Thoracic aorta (tissue), 2 donors: ENCODE measurements at regions not wholly inside any gene's neighbourhood (a gene's known extent, or its start where the extent isn't known, plus 50 kb on each side); places are given as distances from the start of the nearest gene placed in this dataset.

Experiments used
- ATAC-seq: fragments of 150-250 bp; one replicate; pipeline ENCODE4 v1.8.0; 2017; ENCODE audit warnings: low read depth; ENCODE audit not compliant: insufficient number of reproducible peaks, low FRiP score
- DNase-seq: peaks from one replicate; pipeline ENCODE4 v3.0.0-alpha.2; 2020; ENCODE audit warnings: low spot score
- H3K27ac ChIP-seq, 2 donors: fragments of 200-600 bp; sonication (generic); 1 replicate in 1 of 2; 2 replicates in 1 of 2; pipeline ENCODE4 v1.5.1; 2016; ENCODE audit warnings: mild to moderate bottlenecking in 2 of 2, moderate library complexity in 2 of 2
- H3K27me3 ChIP-seq: fragments of 200-600 bp; sonication (generic); replicated peaks from 2 replicates; pipeline ENCODE4 v1.6.0; 2016; ENCODE audit warnings: mild to moderate bottlenecking; ENCODE audit not compliant: insufficient read depth
- H3K36me3 ChIP-seq: fragments of 200-600 bp; sonication (generic); one replicate; pipeline ENCODE4 v1.5.1; 2016
- H3K4me1 ChIP-seq, 2 donors: fragments of 200-600 bp; sonication (generic); 1 replicate in 1 of 2; 2 replicates in 1 of 2; pipeline versions ENCODE4 v1.5.1 to v1.6.0; 2016; ENCODE audit warnings: low read depth in 2 of 2, mild to moderate bottlenecking in 1 of 2; ENCODE audit not compliant: control insufficient read depth in 1 of 2
- H3K4me3 ChIP-seq: fragments of 200-600 bp; sonication (generic); 2 replicates; pipeline ENCODE4 v1.5.1; 2016; ENCODE audit warnings: mild to moderate bottlenecking
- H3K9me3 ChIP-seq: fragments of 200-600 bp; sonication (generic); 2 replicates; pipeline ENCODE4 v1.5.1; 2016
- CTCF ChIP-seq: fragments of 200-600 bp; sonication (generic); IDR thresholded peaks from one replicate; pipeline ENCODE4 v1.5.1; 2019; ENCODE audit warnings: antibody characterized with exemption

- no peaks in the 10 kb centered on the region for H3K27me3 ChIP-seq
- ATAC-seq (no peak), DNase-seq (no peak)
- no peak overlapping the region for H3K4me3 ChIP-seq
- H3K36me3 ChIP-seq, result no peaks in the 10 kb centered on the region
- no peaks in the 10 kb centered on the region for H3K4me1 ChIP-seq
- H3K9me3 ChIP-seq, result no peaks in the 10 kb centered on the region
- no peak for TF ChIP-seq CTCF
- H3K27ac ChIP-seq, result no peak overlapping the region
Observed at GRCh38 chr12:67400742-67401141, 131.6 kb downstream of the CAND1 start.

- H3K27ac ChIP-seq, result no peak overlapping the region
- TF ChIP-seq CTCF, result no peak
- no peak for ATAC-seq
- H3K4me3 ChIP-seq, result no peak overlapping the region
- H3K36me3 ChIP-seq, result no peaks in the 10 kb centered on the region
- H3K9me3 ChIP-seq, result no peaks in the 10 kb centered on the region
- no peak for DNase-seq
- H3K27me3 ChIP-seq, result no peaks in the 10 kb centered on the region
- peaks cover 6 to 18% of the 10 kb centered on the region in 2 donors for H3K4me1 ChIP-seq
Observed at GRCh38 chr12:67410246-67410645, 141.1 kb downstream of the CAND1 start.

DNA sequence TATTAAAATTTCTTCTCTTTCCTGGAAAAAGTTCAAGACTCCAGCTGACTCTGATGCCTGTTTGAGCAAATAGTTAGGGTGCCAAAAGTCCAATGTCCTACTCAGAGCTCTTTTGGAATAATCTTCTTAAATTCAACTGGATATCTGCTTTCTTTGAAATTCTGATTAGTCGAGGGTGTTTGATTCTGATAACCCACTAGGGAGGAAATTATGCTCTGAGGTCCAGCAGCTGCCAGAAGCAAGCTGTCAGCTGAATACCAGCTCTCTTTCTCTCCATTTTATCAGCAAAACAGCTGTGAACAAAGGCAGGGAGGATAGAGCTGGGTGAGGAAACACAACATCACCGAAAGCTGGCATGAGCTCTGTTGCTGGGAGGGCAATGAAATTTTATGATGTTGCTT is 141.5 kb downstream of the CAND1 start:
- Histone ChIP-seq H3K4me1 (peaks cover 6 to 18% of the 10 kb centered on the region in 2 donors), H3K9me3 (no peaks in the 10 kb centered on the region), H3K36me3 (no peaks in the 10 kb centered on the region), H3K27ac (no peak overlapping the region), H3K27me3 (no peaks in the 10 kb centered on the region), H3K4me3 (no peak overlapping the region)
- DNase-seq (no peak), ATAC-seq (no peak)
- TF ChIP-seq CTCF, result no peak

GRCh38 chr12:67411562-67411961 is 142.4 kb downstream of the CAND1 start:
- Histone ChIP-seq H3K27ac (no peak overlapping the region), H3K9me3 (no peaks in the 10 kb centered on the region), H3K36me3 (no peaks in the 10 kb centered on the region), H3K4me1 (peaks cover 6 to 18% of the 10 kb centered on the region in 2 donors), H3K4me3 (no peak overlapping the region), H3K27me3 (no peaks in the 10 kb centered on the region)
- ATAC-seq, result no peak
- no peak for TF ChIP-seq CTCF
- DNase-seq, result no peak

DNA sequence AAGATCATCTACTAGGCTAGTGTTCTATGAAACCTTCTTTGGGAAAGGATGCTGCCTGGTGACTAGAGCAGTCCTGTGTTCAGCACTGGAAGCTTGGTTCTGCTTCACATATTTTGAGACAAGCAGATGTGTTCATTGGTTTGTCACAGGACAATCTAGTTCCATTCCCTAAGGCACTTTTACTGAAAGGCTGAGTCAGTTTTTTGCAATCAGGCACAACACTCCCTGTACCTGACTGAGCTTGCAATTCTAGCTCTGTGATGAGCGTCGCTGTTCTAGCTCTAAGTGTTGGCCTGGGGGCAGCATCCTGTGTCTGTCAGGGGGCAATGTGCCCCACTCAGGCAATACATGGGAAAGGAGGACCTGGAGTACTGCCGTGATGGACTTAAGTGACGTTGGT is 144.4 kb downstream of the CAND1 start:
- ATAC-seq (no peak), DNase-seq (no peak)
- TF ChIP-seq CTCF, result no peak
- Histone ChIP-seq H3K36me3 (no peaks in the 10 kb centered on the region), H3K27me3 (no peaks in the 10 kb centered on the region), H3K9me3 (no peaks in the 10 kb centered on the region), H3K27ac (no peak overlapping the region), H3K4me3 (no peak overlapping the region), H3K4me1 (peaks cover 6 to 18% of the 10 kb centered on the region in 2 donors)
